ENCODE measurements at regions not wholly inside any gene's neighbourhood (a gene's known extent, or its start where the extent isn't known, plus 50 kb on each side); places are given as distances from the start of the nearest gene placed in this dataset.

DNA sequence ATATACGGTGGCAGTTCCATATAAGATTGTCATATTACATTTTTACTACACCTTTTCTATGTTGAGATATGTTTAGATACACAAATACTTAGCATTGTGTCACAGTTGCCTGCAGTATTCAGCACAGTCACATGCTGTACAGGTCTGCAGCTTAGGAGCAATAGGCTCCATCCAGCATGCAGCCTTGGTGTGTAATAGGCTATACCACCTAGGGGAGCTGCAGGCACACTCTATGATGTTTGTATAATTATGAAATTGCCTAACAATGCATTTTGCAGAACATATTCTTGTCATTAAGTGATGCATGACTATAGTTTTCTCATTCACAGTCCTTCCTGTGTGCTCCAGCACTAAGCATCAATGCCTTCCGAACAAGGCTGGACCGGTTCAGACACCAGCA is 133.4 kb downstream of the NDUFA10 start:
- no peak for TF ChIP-seq CTCF (IDR thresholded peaks at IDR 0.05)
- 87 to 92% methylated on average over 3 of the region's 3 CpGs for WGBS, 2 donors
- peaks cover 0 to 4% (median 0%) of the 10 kb centered on the region in 4 donors for H3K9me3 ChIP-seq
- DNase-seq (no peak), FAIRE-seq (no peak), ATAC-seq (no peak)
- H3K27me3 ChIP-seq, result no peaks in the 10 kb centered on the region
- no peaks in the 10 kb centered on the region for H3K36me3 ChIP-seq
- no peak overlapping the region for H3K27ac ChIP-seq
- no peak overlapping the region for H3K4me3 ChIP-seq
- intact Hi-C loops (cut with DNase I), result no loop called here
- H3K4me1 ChIP-seq, result no peaks in the 10 kb centered on the region

DNA sequence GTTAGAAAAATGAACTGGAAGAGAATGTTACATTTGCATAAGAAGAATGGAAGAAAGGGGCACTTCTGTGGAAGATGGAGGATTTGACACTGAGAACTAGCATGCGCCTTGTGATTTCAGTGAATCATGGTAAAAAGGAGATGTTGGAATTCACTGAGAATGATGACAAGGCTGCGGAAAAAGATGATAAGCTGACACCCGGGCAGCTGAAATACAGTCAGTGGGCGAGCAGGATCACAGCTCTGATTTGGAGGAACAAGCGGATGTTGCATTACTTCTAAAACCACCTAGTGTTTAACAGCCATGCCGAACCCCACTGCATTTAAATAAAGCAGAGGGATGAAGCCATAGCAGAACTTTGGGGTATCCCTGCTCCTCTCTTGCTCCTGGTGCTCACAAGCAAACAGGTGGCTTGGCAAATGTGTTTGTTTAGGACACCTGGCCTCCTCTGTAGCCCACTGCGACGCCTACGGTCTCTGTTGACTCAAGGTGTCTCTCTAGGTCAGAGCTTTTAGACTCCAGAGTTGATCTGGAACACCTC is 134.9 kb downstream of the NDUFA10 start:
- DNase-seq (no peak), ATAC-seq (no peak), FAIRE-seq (no peak)
- no peaks in the 10 kb centered on the region for H3K4me1 ChIP-seq
- 64 to 69% methylated on average over 9 of the region's 9 CpGs for WGBS, 2 donors
- peaks cover 0 to 4% (median under 1%) of the 10 kb centered on the region in 4 donors for H3K9me3 ChIP-seq
- TF ChIP-seq CTCF (IDR thresholded peaks at IDR 0.05), result no peak
- H3K4me3 ChIP-seq, result no peak overlapping the region
- intact Hi-C loops (cut with DNase I), result no loop called here
- no peaks in the 10 kb centered on the region for H3K27me3 ChIP-seq
- H3K36me3 ChIP-seq, result no peaks in the 10 kb centered on the region
- no peak overlapping the region for H3K27ac ChIP-seq

GRCh38 chr2:239889641-239890121 is 135.5 kb downstream of the NDUFA10 start:
- no peak for ATAC-seq
- DNase-seq, result no peak
- FAIRE-seq, result no peak
- Histone ChIP-seq H3K27ac (no peak overlapping the region), H3K4me1 (no peaks in the 10 kb centered on the region), H3K4me3 (no peak overlapping the region), H3K27me3 (no peaks in the 10 kb centered on the region), H3K9me3 (peaks cover 0 to 4% (median 2%) of the 10 kb centered on the region in 4 donors), H3K36me3 (no peaks in the 10 kb centered on the region)
- 65 to 79% methylated on average over 9 of the region's 9 CpGs for WGBS, 2 donors
- TF ChIP-seq CTCF (IDR thresholded peaks at IDR 0.05), result no peak
- intact Hi-C loops (cut with DNase I), result no loop called here

- Histone ChIP-seq H3K27ac (no peak overlapping the region), H3K4me1 (no peaks in the 10 kb centered on the region), H3K36me3 (no peaks in the 10 kb centered on the region), H3K9me3 (peaks cover 0 to 4% (median 2%) of the 10 kb centered on the region in 4 donors), H3K4me3 (no peak overlapping the region), H3K27me3 (no peaks in the 10 kb centered on the region)
- intact Hi-C loops (cut with DNase I), result no loop called here
- FAIRE-seq (no peak), DNase-seq (no peak), ATAC-seq (no peak)
- 77 to 82% methylated on average over 2 of the region's 2 CpGs for WGBS, 2 donors
- TF ChIP-seq CTCF (IDR thresholded peaks at IDR 0.05), result no peak
Measured at GRCh38 chr2:239887604-239888003, 137.5 kb downstream of the NDUFA10 start.

- H3K9me3 ChIP-seq, result peaks cover 0 to 4% (median 2%) of the 10 kb centered on the region in 4 donors
- H3K27ac ChIP-seq, result no peak overlapping the region
- H3K36me3 ChIP-seq, result no peaks in the 10 kb centered on the region
- no peaks in the 10 kb centered on the region for H3K27me3 ChIP-seq
- ATAC-seq (no peak), FAIRE-seq (peak; percentile 34), DNase-seq (no peak)
- intact Hi-C loops (cut with DNase I), result no loop called here
- H3K4me3 ChIP-seq, result no peak overlapping the region
- no peaks in the 10 kb centered on the region for H3K4me1 ChIP-seq
- TF ChIP-seq CTCF (IDR thresholded peaks at IDR 0.05), result no peak
Measured at GRCh38 chr2:239886781-239887180, 138.4 kb downstream of the NDUFA10 start.

All from pancreas (tissue), 10 donors.